ENCODE measurements at regions not wholly inside any gene's neighbourhood (a gene's known extent, or its start where the extent isn't known, plus 50 kb on each side); places are given as distances from the start of the nearest gene placed in this dataset.

DNA sequence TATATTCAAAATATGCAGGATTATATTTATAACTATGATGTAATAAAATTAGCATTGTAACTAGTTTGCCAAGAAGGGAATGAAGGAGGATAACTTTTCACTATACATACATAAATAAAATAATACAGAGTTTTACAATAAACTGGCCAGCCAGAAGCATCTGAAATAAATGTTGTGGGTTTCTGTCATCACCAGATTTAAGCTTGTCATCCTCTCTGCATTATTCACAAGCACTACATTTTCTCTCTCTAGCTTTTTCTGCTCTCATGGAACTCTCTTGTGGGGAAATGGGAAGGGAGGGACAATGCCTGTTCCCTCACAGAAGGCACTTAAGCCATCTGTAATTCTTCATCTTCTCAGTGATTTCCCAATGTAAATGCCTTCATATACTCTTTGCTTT is 626.8 kb downstream of the SEMA5A start:
- SMC1A ChIA-PET (ENCODE audit: uncharacterized antibody, unreplicated experiment), result interaction anchor here (1.0 kb wide), 1 partner anchor 18 kb away, joined by 3 read pairs; no protein-coding TSS in a partner anchor
- POLR2A ChIA-PET, result no interaction called here

DNA sequence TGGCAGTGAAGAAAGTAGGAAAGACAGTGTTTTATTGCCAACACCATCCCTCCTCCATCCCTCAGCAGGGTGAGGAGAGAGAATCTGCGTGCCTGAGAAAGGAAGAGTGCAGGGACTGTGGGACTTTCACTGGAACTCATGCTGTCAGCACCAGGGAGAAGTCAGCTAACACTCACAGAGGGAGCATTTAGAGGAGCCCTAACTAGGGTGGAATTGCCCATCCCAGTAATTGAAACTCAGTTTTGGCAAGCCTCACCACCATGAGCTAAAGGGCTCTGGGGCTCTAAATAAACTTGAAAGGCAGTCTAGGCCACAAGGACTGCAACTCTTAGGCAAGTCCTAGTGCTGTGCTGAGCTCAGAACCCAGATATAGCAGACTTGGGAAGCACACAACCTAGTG is 622.3 kb downstream of the SEMA5A start:
- Histone ChIP-seq H3K27me3 (replicated peaks in 1 of 2; ENCODE audit: control insufficient read depth in 2 of 2, insufficient read depth in 2 of 2, low read length in 1 of 2) (no peaks in the 10 kb centered on the region), H3K79me2 (ENCODE audit: control insufficient read depth, insufficient read depth, low read length) (no peaks in the 10 kb centered on the region), H3K4me3 (no peak overlapping the region), H3K9ac (ENCODE audit: control insufficient read depth, insufficient read depth, low read length) (no peak overlapping the region), H4K20me1 (ENCODE audit: control insufficient read depth, insufficient read depth) (no peaks in the 10 kb centered on the region), H3K4me2 (ENCODE audit: control insufficient read depth, insufficient read depth) (no peak overlapping the region), H2AFZ (ENCODE audit: control insufficient read depth, low read depth, low read length) (no peak overlapping the region), H3K27ac (ENCODE audit: control insufficient read depth, insufficient read depth) (no peak overlapping the region), H3K36me3 (ENCODE audit: control insufficient read depth in 2 of 2, insufficient read depth in 2 of 2, low read length in 1 of 2) (no peaks in the 10 kb centered on the region), H3K9me3 (replicated peaks; ENCODE audit: control insufficient read depth, insufficient read depth, low read length) (no peaks in the 10 kb centered on the region), H3K4me1 (ENCODE audit: control insufficient read depth, insufficient read depth, low read length) (no peaks in the 10 kb centered on the region)
- FAIRE-seq (no peak), ATAC-seq (no peak), DNase-seq (ENCODE audit: low read depth, low spot score) (no peak)
- in situ Hi-C loops (cut with MboI) (no loop called here), intact Hi-C loops (cut with micrococcal nuclease; ENCODE audit: unreplicated experiment) (no loop called here)
- TF ChIP-seq BHLHE40 (IDR thresholded peaks at IDR 0.05; ENCODE audit: borderline replicate concordance in 1 of 2, low read depth in 2 of 2, low read length in 1 of 2) (no peak), NR2F1 (conservative IDR thresholded peaks at IDR 0.05) (no peak), ZZZ3 (IDR thresholded peaks at IDR 0.05; ENCODE audit: control insufficient read depth, insufficient read length, low read depth) (no peak), PAX8 (IDR thresholded peaks at IDR 0.05) (no peak), ESRRA (IDR thresholded peaks at IDR 0.05; ENCODE audit: low read length) (no peak), BACH1 (IDR thresholded peaks at IDR 0.05; ENCODE audit: borderline replicate concordance) (no peak)
- TF ChIP-seq, protein P1, sequence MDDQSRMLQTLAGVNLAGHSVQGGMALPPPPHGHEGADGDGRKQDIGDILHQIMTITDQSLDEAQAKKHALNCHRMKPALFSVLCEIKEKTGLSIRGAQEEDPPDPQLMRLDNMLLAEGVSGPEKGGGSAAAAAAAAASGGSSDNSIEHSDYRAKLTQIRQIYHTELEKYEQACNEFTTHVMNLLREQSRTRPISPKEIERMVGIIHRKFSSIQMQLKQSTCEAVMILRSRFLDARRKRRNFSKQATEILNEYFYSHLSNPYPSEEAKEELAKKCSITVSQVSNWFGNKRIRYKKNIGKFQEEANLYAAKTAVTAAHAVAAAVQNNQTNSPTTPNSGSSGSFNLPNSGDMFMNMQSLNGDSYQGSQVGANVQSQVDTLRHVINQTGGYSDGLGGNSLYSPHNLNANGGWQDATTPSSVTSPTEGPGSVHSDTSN (IDR thresholded peaks at IDR 0.05; ENCODE audit: insufficient replicate concordance, low read depth, low read length), result no peak
- TF ChIP-seq, protein P2, sequence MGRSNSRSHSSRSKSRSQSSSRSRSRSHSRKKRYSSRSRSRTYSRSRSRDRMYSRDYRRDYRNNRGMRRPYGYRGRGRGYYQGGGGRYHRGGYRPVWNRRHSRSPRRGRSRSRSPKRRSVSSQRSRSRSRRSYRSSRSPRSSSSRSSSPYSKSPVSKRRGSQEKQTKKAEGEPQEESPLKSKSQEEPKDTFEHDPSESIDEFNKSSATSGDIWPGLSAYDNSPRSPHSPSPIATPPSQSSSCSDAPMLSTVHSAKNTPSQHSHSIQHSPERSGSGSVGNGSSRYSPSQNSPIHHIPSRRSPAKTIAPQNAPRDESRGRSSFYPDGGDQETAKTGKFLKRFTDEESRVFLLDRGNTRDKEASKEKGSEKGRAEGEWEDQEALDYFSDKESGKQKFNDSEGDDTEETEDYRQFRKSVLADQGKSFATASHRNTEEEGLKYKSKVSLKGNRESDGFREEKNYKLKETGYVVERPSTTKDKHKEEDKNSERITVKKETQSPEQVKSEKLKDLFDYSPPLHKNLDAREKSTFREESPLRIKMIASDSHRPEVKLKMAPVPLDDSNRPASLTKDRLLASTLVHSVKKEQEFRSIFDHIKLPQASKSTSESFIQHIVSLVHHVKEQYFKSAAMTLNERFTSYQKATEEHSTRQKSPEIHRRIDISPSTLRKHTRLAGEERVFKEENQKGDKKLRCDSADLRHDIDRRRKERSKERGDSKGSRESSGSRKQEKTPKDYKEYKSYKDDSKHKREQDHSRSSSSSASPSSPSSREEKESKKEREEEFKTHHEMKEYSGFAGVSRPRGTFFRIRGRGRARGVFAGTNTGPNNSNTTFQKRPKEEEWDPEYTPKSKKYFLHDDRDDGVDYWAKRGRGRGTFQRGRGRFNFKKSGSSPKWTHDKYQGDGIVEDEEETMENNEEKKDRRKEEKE (IDR thresholded peaks at IDR 0.05), result no peak
- TF ChIP-seq, protein P3, sequence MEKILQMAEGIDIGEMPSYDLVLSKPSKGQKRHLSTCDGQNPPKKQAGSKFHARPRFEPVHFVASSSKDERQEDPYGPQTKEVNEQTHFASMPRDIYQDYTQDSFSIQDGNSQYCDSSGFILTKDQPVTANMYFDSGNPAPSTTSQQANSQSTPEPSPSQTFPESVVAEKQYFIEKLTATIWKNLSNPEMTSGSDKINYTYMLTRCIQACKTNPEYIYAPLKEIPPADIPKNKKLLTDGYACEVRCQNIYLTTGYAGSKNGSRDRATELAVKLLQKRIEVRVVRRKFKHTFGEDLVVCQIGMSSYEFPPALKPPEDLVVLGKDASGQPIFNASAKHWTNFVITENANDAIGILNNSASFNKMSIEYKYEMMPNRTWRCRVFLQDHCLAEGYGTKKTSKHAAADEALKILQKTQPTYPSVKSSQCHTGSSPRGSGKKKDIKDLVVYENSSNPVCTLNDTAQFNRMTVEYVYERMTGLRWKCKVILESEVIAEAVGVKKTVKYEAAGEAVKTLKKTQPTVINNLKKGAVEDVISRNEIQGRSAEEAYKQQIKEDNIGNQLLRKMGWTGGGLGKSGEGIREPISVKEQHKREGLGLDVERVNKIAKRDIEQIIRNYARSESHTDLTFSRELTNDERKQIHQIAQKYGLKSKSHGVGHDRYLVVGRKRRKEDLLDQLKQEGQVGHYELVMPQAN (conservative IDR thresholded peaks at IDR 0.05), result no peak
- WGBS (ENCODE audit: insufficient coverage, insufficient replicate concordance, low lambda C conversion rate, missing lambda C conversion rate), result 0% methylated on average over 1 of the region's 1 CpG
- ChIA-PET SMC1A (ENCODE audit: uncharacterized antibody, unreplicated experiment) (interaction anchor here (1.8 kb wide), 1 partner anchor 22 kb away, joined by 5 read pairs; no protein-coding TSS in a partner anchor), RAD21 (ENCODE audit: unreplicated experiment) (interaction anchor here (1.0 kb wide), 1 partner anchor 29 kb away, joined by 3 read pairs; no protein-coding TSS in a partner anchor), CTCF (interaction anchor here (1.2 to 2.7 kb wide), 2 partner anchors 15 to 31 kb away, joined by 3 to 11 read pairs; no protein-coding TSS in a partner anchor), POLR2A (no interaction called here)
- no TSS peak for BruUV-seq (replicated peaks)

More for the DNA sequence above, 626.8 kb downstream of the SEMA5A start:
- intact Hi-C loops (cut with micrococcal nuclease; ENCODE audit: unreplicated experiment), result no loop called here
- Histone ChIP-seq H2AFZ (ENCODE audit: control insufficient read depth, low read depth, low read length) (no peak overlapping the region), H3K36me3 (ENCODE audit: control insufficient read depth in 2 of 2, insufficient read depth in 2 of 2, low read length in 1 of 2) (no peaks in the 10 kb centered on the region), H4K20me1 (ENCODE audit: control insufficient read depth, insufficient read depth) (no peaks in the 10 kb centered on the region), H3K4me1 (ENCODE audit: control insufficient read depth, insufficient read depth, low read length) (no peaks in the 10 kb centered on the region), H3K4me3 (no peak overlapping the region), H3K9ac (ENCODE audit: control insufficient read depth, insufficient read depth, low read length) (no peak overlapping the region), H3K9me3 (replicated peaks; ENCODE audit: control insufficient read depth, insufficient read depth, low read length) (no peaks in the 10 kb centered on the region), H3K79me2 (ENCODE audit: control insufficient read depth, insufficient read depth, low read length) (no peaks in the 10 kb centered on the region), H3K27me3 (replicated peaks in 1 of 2; ENCODE audit: control insufficient read depth in 2 of 2, insufficient read depth in 2 of 2, low read length in 1 of 2) (no peaks in the 10 kb centered on the region), H3K4me2 (ENCODE audit: control insufficient read depth, insufficient read depth) (no peak overlapping the region), H3K27ac (ENCODE audit: control insufficient read depth, insufficient read depth) (no peak overlapping the region)
- ATAC-seq (no peak), DNase-seq (ENCODE audit: low read depth, low spot score) (no peak), FAIRE-seq (no peak)
- TF ChIP-seq MEF2B (IDR thresholded peaks at IDR 0.05; ENCODE audit: partially characterized antibody, poor library complexity, severe bottlenecking), result no peak
- TF ChIP-seq ATF7 (IDR thresholded peaks at IDR 0.05; ENCODE audit: low read depth), result no peak
- no peak for TF ChIP-seq FOXM1 (IDR thresholded peaks at IDR 0.05; ENCODE audit: low read depth, low read length)
- no peak for TF ChIP-seq BCL11A (IDR thresholded peaks at IDR 0.05; ENCODE audit: low read depth, low read length)
- TF ChIP-seq KAT2A (conservative IDR thresholded peaks at IDR 0.05; ENCODE audit: control insufficient read depth, low read depth, low read length), result no peak
- TF ChIP-seq ETV6 (conservative IDR thresholded peaks at IDR 0.05 in 1 of 2, IDR thresholded peaks at IDR 0.05 in 1 of 2; ENCODE audit: borderline replicate concordance in 1 of 2, low read depth in 1 of 2), result no peak
- no TSS peak for BruUV-seq (replicated peaks)
- in situ Hi-C loops (cut with MboI), result no loop called here
- RAD21 ChIA-PET (ENCODE audit: unreplicated experiment), result no interaction called here
- CTCF ChIA-PET, result interaction anchor here (1.0 kb wide), 1 partner anchor 14 kb away, joined by 4 read pairs; no protein-coding TSS in a partner anchor

Measured in GM12878 (cell line).